ENCODE measurements at regions not wholly inside any gene's neighbourhood (a gene's known extent, or its start where the extent isn't known, plus 50 kb on each side); places are given as distances from the start of the nearest gene placed in this dataset.

GRCh38 chr21:19724081-19724480, 1274.1 kb upstream of the NCAM2 start:
- no peak for DNase-seq

GRCh38 chr21:19731251-19731650, 1267.0 kb upstream of the NCAM2 start:
- DNase-seq: no peak

DNA sequence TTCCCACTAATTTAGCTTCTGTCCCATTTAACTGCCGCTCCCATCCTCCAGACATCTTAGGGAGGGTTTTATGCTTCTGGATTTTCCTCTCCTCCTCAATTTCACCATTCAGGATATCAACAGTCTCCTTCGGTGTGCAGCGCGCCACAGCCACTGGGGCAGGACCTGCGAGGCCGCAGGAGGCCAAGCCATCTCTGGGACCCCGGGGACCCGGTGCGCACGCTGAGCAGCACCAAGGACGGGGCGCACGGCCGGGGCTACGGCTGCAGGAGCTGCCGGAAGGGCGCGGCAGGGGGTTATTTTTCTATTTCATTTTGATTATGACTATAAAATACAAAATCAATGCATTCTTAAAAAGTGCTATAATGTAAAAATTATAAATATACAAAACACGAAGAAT, 1238.4 kb upstream of the NCAM2 start:
- DNase-seq: no peak

- no peak for DNase-seq
These were observed 1230.7 kb upstream of the NCAM2 start for GRCh38 chr21:19767546-19767945.

DNA sequence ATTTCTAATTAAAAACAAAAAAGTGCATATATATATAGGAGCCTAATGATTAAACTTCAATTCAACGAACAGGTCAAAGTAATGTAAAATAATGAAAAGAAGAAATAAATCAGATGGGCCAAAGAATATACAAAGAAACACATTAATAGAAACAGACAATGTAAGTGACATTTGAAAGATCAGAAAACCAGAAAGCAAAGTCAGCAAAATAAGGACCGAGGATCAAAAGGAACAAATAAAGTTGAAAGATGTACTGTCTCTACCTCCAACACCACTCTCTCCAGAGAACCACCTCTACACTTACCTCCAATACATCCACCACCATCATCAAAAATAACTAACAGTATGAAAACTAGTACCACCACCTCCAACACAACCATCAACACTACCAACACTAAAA, 1226.3 kb upstream of the NCAM2 start:
- DNase-seq: no peak

DNA sequence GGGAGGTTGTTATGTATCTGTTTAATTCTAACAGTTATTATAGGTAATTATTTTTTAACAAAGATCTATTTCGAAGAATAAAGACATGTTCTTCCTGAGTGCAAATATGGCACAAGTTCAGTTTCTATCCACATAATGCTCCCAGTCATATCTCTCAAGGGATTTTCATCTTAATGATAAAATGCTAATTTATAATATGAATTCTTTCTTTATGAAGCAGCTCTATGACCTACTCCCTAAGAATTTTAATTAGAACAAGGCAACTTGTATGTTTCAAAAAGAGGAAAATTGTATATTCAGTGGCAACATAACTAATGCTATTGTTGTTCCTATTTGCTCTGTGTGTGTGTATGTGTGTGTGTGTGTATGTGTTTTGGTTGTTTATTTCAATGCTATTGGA, 1222.1 kb upstream of the NCAM2 start:
- DNase-seq: no peak

GRCh38 chr21:19781881-19782652, 1216.1 kb upstream of the NCAM2 start:
- no peak for DNase-seq

DNA sequence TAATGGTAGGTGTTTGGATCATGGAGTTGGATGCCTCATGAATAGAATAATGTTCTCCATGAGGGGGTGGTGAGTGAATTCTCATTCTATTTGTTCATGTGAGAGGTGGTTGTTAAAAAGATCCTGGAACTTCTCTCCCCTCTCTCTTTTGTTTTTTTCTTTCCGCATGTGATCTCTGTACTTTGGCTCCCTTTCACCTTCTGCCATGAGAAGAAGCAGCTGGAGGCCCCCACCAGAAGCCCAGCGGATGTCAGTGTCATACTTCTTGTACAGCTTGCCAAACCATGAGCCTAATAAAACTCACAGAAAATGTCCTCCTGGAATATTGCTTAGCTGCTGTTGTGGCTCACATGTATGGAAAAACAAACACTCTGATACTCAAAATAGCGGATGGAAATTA, 1212.3 kb upstream of the NCAM2 start:
- DNase-seq: no peak

- no peak for DNase-seq
These were observed 1206.2 kb upstream of the NCAM2 start for GRCh38 chr21:19792004-19792403.

DNA sequence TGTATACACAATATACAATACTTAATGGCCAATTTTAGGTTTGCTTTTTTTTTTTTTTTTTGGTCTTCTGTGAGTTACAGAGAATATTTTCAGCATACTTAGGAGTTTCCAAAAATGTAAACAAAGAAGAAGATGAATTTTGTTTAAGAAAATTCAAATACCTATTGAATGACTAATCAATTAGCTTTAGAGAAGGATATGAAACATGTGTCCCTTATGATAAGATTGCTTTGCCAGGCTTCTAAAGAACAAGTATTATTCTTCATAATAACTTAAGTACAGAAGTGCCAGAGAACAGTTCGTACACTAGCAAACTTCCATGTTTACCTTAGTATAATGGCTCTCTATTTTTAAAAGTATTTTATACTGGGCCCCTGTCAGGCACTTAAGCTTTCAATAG, 1191.0 kb upstream of the NCAM2 start:
- no peak for DNase-seq

- no peak for DNase-seq
These were observed 1187.4 kb upstream of the NCAM2 start for GRCh38 chr21:19810779-19811178.

DNA sequence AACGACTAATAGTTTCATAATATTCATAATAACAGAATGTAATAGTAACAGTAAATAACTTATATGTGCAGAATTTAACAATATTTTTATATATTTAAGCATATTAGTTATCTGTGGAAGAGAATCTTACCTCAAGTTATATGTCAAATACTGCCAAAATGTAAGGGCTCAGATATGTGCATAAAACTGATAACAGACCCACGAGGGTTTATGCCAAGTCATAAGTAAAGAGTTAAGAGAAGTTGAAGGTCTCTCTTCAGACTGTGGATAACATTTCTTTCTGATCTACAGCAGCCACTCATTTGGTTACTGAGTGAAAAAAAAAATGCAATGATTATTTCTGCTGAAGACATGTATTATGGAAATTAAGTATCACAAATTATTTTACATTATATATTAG, 1167.8 kb upstream of the NCAM2 start:
- DNase-seq: no peak

DNA sequence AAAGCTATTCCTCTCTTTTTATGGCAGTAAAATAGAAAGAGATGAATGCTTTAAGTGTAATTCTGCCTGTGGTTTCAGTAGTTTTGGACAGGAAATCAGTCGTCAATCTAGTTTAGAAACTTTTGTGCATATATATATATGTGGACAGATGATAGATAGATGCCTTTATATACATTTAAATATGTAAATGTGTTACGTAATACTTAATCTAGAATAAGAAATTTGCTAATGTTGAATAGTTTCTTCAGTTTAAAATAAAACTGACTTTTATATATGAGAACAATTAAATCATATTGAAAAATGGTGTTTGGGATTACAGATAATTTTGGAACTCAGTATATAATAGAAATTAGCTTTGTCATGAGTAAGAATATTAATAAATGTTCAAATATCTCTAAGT, 1165.7 kb upstream of the NCAM2 start:
- DNase-seq: no peak

- no peak for DNase-seq
These were observed 1165.1 kb upstream of the NCAM2 start for GRCh38 chr21:19833082-19833481.

- no peak for DNase-seq
These were observed 1155.6 kb upstream of the NCAM2 start for GRCh38 chr21:19842601-19843000.

- DNase-seq: no peak
These were observed 1153.9 kb upstream of the NCAM2 start for GRCh38 chr21:19844334-19844733.

DNA sequence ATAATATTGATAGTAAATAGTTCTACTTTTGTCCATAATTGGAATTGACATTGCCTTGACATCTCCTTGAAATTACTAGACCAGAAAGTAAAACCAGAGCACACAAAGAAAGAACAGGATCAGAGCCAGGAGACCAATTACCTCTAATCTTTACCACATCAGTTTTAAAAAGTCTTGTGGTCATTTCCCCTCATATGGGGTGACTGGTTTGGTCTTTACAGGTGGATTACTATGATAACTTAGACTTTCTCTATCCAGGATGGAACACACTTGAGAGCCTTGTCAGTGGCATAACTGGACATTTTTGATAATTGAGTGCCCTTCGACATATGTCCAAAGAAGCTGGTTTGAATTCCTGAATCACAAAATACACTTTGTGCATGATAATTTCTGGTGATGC, 1148.1 kb upstream of the NCAM2 start:
- no peak for DNase-seq

DNA sequence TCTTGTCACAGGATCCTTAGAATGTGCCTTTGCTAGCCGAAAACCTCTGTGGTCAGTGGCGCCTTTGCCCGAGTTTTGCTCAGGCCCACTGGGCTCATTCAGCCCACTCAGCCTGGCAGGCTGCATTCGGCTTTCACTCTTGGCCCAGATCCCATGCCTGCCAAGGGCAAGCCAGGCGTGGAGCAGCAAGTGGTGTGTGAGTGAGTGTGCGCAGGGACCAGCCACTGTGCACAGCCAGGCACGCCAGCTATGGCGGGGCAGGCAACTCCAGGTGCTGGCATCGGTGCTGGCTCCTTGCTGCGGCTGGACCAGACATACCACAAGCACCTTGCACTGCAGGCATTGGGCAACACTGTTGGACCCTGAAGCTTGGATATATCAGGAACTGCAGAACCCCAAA, 1145.1 kb upstream of the NCAM2 start:
- no peak for DNase-seq

GRCh38 chr21:19853709-19854575, 1144.3 kb upstream of the NCAM2 start:
- DNase-seq: no peak

GRCh38 chr21:19855522-19855921, 1142.7 kb upstream of the NCAM2 start:
- DNase-seq: no peak

DNA sequence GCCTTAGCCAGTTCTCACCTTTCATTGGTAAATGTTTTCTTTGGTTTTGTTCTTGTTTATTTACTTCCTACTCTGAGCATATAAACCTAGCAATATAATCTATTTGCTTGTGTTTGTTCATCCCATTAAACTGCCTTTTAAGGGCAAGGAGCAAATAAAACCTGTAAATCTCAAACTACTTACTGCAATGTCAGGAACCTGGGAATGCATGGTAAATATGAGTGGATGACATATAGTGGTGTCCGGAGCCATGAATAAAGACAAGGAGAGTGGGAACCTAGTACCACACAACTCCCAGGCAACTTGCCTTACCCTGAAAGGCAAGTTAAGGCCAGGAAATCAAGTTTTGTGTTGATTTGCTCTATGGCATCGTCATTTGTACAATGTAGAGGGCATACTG, 1133.7 kb upstream of the NCAM2 start:
- no peak for DNase-seq

- DNase-seq: no peak
These were observed 1127.5 kb upstream of the NCAM2 start for GRCh38 chr21:19870682-19871081.

DNA sequence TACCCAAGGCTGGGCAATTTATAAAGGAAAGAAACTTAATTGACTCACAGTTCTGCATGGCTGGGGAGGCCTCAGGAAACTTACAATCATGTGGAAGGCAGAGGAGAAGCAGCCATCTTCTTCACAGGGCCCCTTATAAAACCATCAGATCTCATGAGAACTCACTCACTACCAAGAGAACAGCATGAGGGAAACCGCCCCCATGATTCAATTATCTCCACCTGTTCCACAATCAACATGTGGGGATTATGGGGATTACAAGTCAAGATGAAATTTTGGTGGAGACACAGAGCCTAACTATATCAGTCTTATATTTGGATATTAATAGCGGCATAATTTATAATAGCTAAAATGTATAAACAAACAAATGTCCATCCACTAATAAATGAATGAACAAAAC, 1123.7 kb upstream of the NCAM2 start:
- no peak for DNase-seq

GRCh38 chr21:19878133-19878532, 1120.1 kb upstream of the NCAM2 start:
- DNase-seq: no peak
